Panc1 (cell line): ENCODE measurements at regions not wholly inside any gene's neighbourhood (a gene's known extent, or its start where the extent isn't known, plus 50 kb on each side); places are given as distances from the start of the nearest gene placed in this dataset.

Experiments used
- ATAC-seq: fragments of 200-7000 bp; cut with Tn5 transposase; 2 replicates; pipeline ENCODE4 v1.9.1; 2020; ENCODE audit warnings: mild to moderate bottlenecking, moderate library complexity
- BruUV-seq: library from RNA; stranded (reverse); fragments of 400-500 nt; replicated peaks from 2 replicates; lab custom pipeline; 2021; lab: Mats Ljungman, UMichigan
- CTCF ChIA-PET: fragments of 300-600 bp; sonication (Branson Sonifier 250); formaldehyde crosslinking; loops from one replicate; lab custom pipeline; 2022; ENCODE audit warnings: antibody characterized with exemption; lab: Charles Lee
- POLR2A ChIA-PET: fragments of 300-600 bp; sonication (Branson Sonifier 250); formaldehyde crosslinking; loops from one replicate; lab custom pipeline; 2022; ENCODE audit warnings: antibody characterized with exemption; lab: Charles Lee
- DNase-seq: peaks from one replicate; pipeline ENCODE4 v3.0.0-alpha.2; 2010; ENCODE audit warnings: low read depth, low spot score
- H3K27ac ChIP-seq: 2 replicates; pipeline ENCODE4 v1.5.1; 2011; ENCODE audit warnings: mild to moderate bottlenecking, low read length, inconsistent platforms
- H3K27me3 ChIP-seq: fragments of 200-500 bp; sonication (Bioruptor generic); 2 replicates; pipeline ENCODE4 v1.6.0; 2014; ENCODE audit warnings: low read length, inconsistent platforms; ENCODE audit not compliant: control insufficient read depth, insufficient read depth
- H3K36me3 ChIP-seq: fragments of 200-500 bp; sonication (Bioruptor generic); 2 replicates; pipeline ENCODE4 v1.5.1; 2014; ENCODE audit warnings: inconsistent platforms, mild to moderate bottlenecking, low read length, moderate library complexity; ENCODE audit not compliant: control insufficient read depth, insufficient read depth
- H3K4me1 ChIP-seq: 2 replicates; pipeline ENCODE4 v1.5.1; 2011; ENCODE audit warnings: inconsistent platforms, mild to moderate bottlenecking, low read length, moderate library complexity; ENCODE audit not compliant: control insufficient read depth, insufficient read depth
- H3K4me3 ChIP-seq, 2 experiments: 2 replicates each; pipeline ENCODE4 v1.5.1; 2011 to 2012; ENCODE audit warnings: low read depth in 2 of 2, low read length in 2 of 2, mild to moderate bottlenecking in 2 of 2, inconsistent platforms in 1 of 2, moderate library complexity in 1 of 2
- H3K9me3 ChIP-seq: fragments of 200-500 bp; sonication (Bioruptor generic); 2 replicates; pipeline ENCODE4 v1.5.1; 2014; ENCODE audit warnings: low read depth, mild to moderate bottlenecking, inconsistent platforms, low read length, moderate library complexity; ENCODE audit not compliant: control insufficient read depth, insufficient read depth
- CTCF ChIP-seq: fragments of 450-650 bp; IDR thresholded peaks from 2 replicates; pipeline ENCODE4 v1.5.1; 2017; ENCODE audit warnings: mild to moderate bottlenecking
- POLR2AphosphoS5 ChIP-seq: IDR thresholded peaks from 2 replicates; pipeline ENCODE4 v1.6.1; 2012; ENCODE audit warnings: mild to moderate bottlenecking, low read depth, low read length, moderate library complexity
- SIN3A ChIP-seq: IDR thresholded peaks from 2 replicates; pipeline ENCODE4 v1.6.1; 2012; ENCODE audit warnings: low read depth, mild to moderate bottlenecking, low read length, moderate library complexity, borderline replicate concordance; ENCODE audit not compliant: insufficient read depth
- TCF7L2 ChIP-seq: IDR thresholded peaks from 2 replicates; pipeline ENCODE4 v1.6.1; 2011; ENCODE audit warnings: mild to moderate bottlenecking, low read depth, low read length, inconsistent platforms
- in situ Hi-C: cut with HindIII; loops from 2 replicates; pipeline ENCODE4 v1.10.0; 2016; ENCODE audit warnings: low sequenced_read_pairs, low pct_unique_long_range_greater_than_20kb
- intact Hi-C: fragments of 100-400 bp; cut with micrococcal nuclease; formaldehyde crosslinking; loops from one replicate; pipeline ENCODE4 v1.10.0; 2022; ENCODE audit not compliant: unreplicated experiment
- TF ChIP-seq, protein P1 (sequence below), 2 experiments: IDR thresholded peaks; 2 replicates each; pipeline ENCODE4 v1.6.1; 2011 to 2012; ENCODE audit warnings: low read depth in 2 of 2, control low read depth in 1 of 2, low read length in 1 of 2, mild to moderate bottlenecking in 1 of 2, moderate library complexity in 1 of 2; ENCODE audit not compliant: insufficient read depth in 1 of 2

- CTCF ChIA-PET, result no interaction called here
These were observed 104.6 kb upstream of the NEO1 start for GRCh38 chr15:72947709-72948108.

DNA sequence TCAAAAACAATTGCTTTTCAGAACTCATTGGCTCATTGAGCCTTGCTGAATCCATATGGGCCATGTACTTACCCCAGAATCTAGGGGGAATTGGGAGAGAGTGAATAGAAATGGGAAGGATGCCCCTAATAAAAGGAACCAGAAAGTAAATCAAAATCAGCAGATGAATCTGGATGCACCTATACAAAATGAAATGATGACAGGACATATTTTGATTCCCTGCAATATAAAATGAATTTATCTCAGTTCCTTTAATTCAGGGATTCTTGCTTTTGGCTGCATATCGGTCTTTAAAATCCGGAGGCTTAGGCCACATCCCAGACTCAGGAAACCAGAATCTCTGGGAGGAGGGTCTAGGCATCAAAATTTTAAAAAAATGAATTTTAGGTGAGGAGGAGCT lies 107.7 kb upstream of the NEO1 start:
- ChIA-PET CTCF (no interaction called here), POLR2A (no interaction called here)
- in situ Hi-C loops, result no loop called here
- Histone ChIP-seq H3K36me3 (no peaks in the 10 kb centered on the region), H3K9me3 (no peaks in the 10 kb centered on the region; the same call in 1 of the 2 replicates), H3K27ac (no peak overlapping the region), H3K4me3 (no peak overlapping the region), H3K27me3 (peaks cover 3% of the 10 kb centered on the region; the same call in 1 of the 2 replicates), H3K4me1 (no peaks in the 10 kb centered on the region)
- intact Hi-C loops, result no loop called here
- TF ChIP-seq TCF7L2 (no peak), POLR2AphosphoS5 (no peak), CTCF (no peak), SIN3A (no peak)
- TF ChIP-seq, protein P1, sequence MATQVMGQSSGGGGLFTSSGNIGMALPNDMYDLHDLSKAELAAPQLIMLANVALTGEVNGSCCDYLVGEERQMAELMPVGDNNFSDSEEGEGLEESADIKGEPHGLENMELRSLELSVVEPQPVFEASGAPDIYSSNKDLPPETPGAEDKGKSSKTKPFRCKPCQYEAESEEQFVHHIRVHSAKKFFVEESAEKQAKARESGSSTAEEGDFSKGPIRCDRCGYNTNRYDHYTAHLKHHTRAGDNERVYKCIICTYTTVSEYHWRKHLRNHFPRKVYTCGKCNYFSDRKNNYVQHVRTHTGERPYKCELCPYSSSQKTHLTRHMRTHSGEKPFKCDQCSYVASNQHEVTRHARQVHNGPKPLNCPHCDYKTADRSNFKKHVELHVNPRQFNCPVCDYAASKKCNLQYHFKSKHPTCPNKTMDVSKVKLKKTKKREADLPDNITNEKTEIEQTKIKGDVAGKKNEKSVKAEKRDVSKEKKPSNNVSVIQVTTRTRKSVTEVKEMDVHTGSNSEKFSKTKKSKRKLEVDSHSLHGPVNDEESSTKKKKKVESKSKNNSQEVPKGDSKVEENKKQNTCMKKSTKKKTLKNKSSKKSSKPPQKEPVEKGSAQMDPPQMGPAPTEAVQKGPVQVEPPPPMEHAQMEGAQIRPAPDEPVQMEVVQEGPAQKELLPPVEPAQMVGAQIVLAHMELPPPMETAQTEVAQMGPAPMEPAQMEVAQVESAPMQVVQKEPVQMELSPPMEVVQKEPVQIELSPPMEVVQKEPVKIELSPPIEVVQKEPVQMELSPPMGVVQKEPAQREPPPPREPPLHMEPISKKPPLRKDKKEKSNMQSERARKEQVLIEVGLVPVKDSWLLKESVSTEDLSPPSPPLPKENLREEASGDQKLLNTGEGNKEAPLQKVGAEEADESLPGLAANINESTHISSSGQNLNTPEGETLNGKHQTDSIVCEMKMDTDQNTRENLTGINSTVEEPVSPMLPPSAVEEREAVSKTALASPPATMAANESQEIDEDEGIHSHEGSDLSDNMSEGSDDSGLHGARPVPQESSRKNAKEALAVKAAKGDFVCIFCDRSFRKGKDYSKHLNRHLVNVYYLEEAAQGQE (IDR thresholded peaks at IDR 0.05; ENCODE audit: insufficient read depth in 1 of 2, low read depth in 2 of 2, low read length in 1 of 2), result no peak
- DNase-seq (no peak), ATAC-seq (no peak)
- no TSS peak for BruUV-seq

More at GRCh38 chr15:72947709-72948108, 104.6 kb upstream of the NEO1 start:
- no peak for ATAC-seq
- intact Hi-C loops, result no loop called here
- TF ChIP-seq, protein P1 (IDR thresholded peaks at IDR 0.05; ENCODE audit: insufficient read depth in 1 of 2, low read depth in 2 of 2, low read length in 1 of 2), result no peak
- TF ChIP-seq SIN3A (no peak), TCF7L2 (no peak), CTCF (no peak), POLR2AphosphoS5 (no peak)
- H3K4me3 ChIP-seq, result no peak overlapping the region
- POLR2A ChIA-PET, result no interaction called here
- no peak overlapping the region for H3K27ac ChIP-seq
- BruUV-seq, result no TSS peak
- no peaks in the 10 kb centered on the region for H3K36me3 ChIP-seq
- DNase-seq, result no peak
- H3K27me3 ChIP-seq, result peaks cover 3% of the 10 kb centered on the region; the same call in 1 of the 2 replicates
- no peaks in the 10 kb centered on the region for H3K4me1 ChIP-seq
- H3K9me3 ChIP-seq, result no peaks in the 10 kb centered on the region; the same call in 1 of the 2 replicates
- in situ Hi-C loops, result no loop called here
